NCI-H226 (cell line): ENCODE measurements at regions not wholly inside any gene's neighbourhood (a gene's known extent, or its start where the extent isn't known, plus 50 kb on each side); places are given as distances from the start of the nearest gene placed in this dataset.

Experiments used
- DNase-seq: peaks from one replicate; pipeline ENCODE4 v3.0.0-alpha.2; 2015

- no peak for DNase-seq
Measured at GRCh38 chr4:149931431-149931830, 115.8 kb upstream of the IQCM start.

GRCh38 chr4:149932188-149932587 lies 116.5 kb upstream of the IQCM start:
- no peak for DNase-seq

DNA sequence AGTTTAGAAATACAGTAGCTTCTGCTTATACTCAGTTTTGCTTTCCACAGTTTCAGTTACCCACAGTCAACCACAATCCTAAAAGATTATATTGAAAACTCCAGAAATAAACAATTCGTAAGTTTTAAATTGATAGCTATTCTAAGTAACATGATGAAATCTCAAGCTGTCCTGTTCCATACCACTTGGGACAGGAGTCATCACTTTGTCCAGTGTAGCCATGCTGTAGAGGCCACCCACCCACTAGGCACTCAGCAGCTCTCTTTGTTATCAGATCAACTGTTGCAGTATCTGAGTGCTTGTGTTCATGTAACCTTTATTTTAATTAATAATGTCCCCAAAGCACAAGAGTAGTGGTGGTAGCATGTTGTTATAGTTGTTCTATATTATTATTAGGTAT lies 117.5 kb upstream of the IQCM start:
- DNase-seq = no peak

DNA sequence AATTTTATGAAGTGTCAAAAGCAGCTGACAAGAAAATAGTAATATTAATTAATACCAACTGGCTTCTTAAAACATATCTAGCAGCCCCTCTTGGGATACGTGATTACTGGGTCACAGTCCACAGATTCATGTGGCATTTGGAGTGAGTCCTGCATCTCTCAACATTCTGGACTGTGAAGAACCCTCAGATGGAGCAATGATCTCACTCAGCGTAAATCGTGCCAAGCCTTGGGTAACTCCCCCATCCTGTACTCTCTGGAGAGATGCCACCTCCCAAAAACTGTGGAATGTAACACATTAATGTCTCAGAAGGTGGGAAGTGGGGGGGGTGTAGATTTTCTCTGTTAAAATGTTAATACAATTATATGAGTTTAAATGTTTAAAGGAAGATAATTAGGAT lies 118.2 kb upstream of the IQCM start:
- peak; percentile 65 for DNase-seq

GRCh38 chr4:149949381-149949780 lies 128.9 kb upstream of the DCLK2 start:
- DNase-seq = no peak

- no peak for DNase-seq
Measured at GRCh38 chr4:149951152-149951900, 126.9 kb upstream of the DCLK2 start.

- DNase-seq = no peak
Measured at GRCh38 chr4:149952101-149952500, 126.1 kb upstream of the DCLK2 start.

GRCh38 chr4:149952716-149953115 lies 125.5 kb upstream of the DCLK2 start:
- DNase-seq = no peak

DNA sequence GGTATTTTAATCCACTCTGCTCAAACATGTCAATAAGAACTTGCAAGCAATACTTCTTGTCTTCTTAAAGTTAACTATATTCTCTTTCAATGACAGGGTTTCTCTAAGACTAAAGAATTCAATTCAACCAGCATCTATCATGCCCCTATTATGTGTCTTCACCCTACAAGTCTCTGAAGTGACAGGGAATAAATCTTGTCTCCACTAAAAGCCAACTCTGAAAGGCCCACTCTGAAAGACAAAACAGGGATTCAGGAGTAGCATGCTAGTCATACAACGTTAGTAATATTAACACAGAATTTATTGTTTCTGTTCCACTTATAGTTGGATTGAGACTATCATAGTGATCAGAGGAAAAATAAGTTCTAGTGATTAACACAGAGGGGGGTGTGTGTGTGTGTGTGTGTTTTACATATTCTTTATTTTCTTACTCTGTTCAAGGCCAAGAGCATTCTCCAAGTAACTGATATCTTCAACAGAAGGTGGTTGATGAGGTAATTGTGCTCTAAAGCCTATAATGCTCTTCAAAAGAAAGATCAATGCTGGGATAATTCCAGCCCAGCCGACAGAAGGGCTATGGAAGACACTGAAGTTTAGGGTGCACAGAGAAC lies 122.4 kb upstream of the DCLK2 start:
- no peak for DNase-seq

GRCh38 chr4:149956678-149957077 lies 121.6 kb upstream of the DCLK2 start:
- DNase-seq = no peak

- no peak for DNase-seq
Measured at GRCh38 chr4:149961876-149962597, 116.2 kb upstream of the DCLK2 start.

GRCh38 chr4:149964001-149964796 lies 114.0 kb upstream of the DCLK2 start:
- DNase-seq = no peak

GRCh38 chr4:149965206-149965605 lies 113.0 kb upstream of the DCLK2 start:
- DNase-seq = no peak

DNA sequence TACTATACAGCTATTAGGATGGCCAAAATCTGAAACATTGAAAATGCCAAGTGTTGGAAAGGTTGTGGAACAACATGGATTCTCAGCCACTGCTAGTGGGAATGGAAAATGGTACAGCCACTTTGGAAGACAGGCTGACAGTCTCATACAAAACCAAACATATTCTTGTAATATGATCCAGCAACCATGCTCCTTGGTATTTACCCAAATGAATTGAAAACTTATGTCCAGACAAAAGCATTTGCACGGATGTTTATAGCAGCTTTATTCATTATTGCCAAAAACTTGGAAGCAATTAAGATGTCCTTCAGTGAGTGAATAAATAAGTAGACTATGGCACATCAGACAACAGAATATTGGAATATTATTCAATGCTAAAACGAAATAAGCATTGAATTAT lies 105.8 kb upstream of the DCLK2 start:
- no peak for DNase-seq

GRCh38 chr4:149973181-149973580 lies 105.1 kb upstream of the DCLK2 start:
- no peak for DNase-seq

DNA sequence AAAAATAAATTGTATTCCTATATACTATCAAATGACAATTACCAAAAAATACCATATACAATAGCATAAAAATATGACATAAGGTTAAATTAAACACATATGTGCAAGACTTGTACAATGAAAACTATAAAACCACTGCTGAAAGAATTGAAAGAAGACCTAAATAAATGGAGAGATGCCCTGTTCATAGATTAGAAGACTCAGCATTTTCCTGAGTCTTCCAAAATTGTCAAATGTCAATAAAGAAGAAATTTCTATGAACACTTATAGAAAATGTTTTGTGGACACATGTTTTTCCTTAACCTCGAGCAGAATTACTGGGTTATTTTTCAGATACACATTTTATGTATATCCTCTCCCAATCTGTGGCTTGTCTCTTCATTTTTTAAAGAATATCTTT lies 103.1 kb upstream of the DCLK2 start:
- no peak for DNase-seq

GRCh38 chr4:149980121-149980682 lies 98.0 kb upstream of the DCLK2 start:
- DNase-seq = no peak

GRCh38 chr4:149980941-149981340 lies 97.3 kb upstream of the DCLK2 start:
- peak; percentile 10 for DNase-seq

DNA sequence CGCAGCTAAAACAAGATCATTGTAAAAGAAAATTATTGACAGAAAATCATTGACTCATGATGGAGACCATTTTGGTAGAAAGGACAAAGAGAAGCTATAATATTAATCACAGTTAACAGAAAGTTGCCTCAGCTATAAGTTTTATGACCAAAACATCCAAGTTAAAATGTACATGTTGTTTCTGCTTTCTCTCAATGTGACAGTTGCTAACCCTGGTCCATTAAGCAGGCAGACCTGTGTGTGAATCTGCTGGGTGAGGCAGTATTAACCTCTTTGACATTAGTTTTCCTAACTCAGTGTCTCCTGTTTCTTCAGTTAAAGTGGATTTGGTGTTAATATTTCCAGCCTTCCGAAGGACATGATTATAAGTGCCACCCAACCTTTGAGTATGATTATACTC lies 94.8 kb upstream of the DCLK2 start:
- no peak for DNase-seq

GRCh38 chr4:149983931-149984330 lies 94.3 kb upstream of the DCLK2 start:
- DNase-seq = no peak

GRCh38 chr4:149985981-149986380 lies 92.3 kb upstream of the DCLK2 start:
- DNase-seq = no peak

GRCh38 chr4:149986917-149987316 lies 91.3 kb upstream of the DCLK2 start:
- DNase-seq = no peak
